Activated CD8-positive, alpha-beta T cell treated with anti-CD3 and anti-CD28 coated beads for 36 hours (primary cell): ENCODE measurements at regions not wholly inside any gene's neighbourhood (a gene's known extent, or its start where the extent isn't known, plus 50 kb on each side); places are given as distances from the start of the nearest gene placed in this dataset.

ENCODE experiments used
- ATAC-seq: fragments of 200-7000 bp; cut with Tn5 transposase; one replicate; pipeline ENCODE4 v1.10.0; 2021; ENCODE audit warnings: mild to moderate bottlenecking, moderate library complexity
- CTCF ChIA-PET: fragments of 350-600 bp; sonication (Branson Sonifier 250); formaldehyde crosslinking; loops from one replicate; lab custom pipeline; 2021; ENCODE audit warnings: antibody characterized with exemption; lab: Charles Lee
- POLR2A ChIA-PET: fragments of 350-600 bp; sonication (Branson Sonifier 250); formaldehyde crosslinking; loops from one replicate; lab custom pipeline; 2021; ENCODE audit warnings: antibody characterized with exemption; lab: Charles Lee
- DNase-seq: peaks from one replicate; pipeline ENCODE4 v3.0.0-alpha.2; 2020
- H3K27ac Mint-ChIP-seq: one replicate; pipeline ENCODE4 v1.8.0; 2021; ENCODE audit warnings: mild to moderate bottlenecking, mixed read lengths
- H3K27me3 Mint-ChIP-seq: one replicate; pipeline ENCODE4 v1.8.0; 2021; ENCODE audit warnings: mixed read lengths
- H3K36me3 Mint-ChIP-seq: one replicate; pipeline ENCODE4 v1.8.0; 2021; ENCODE audit warnings: low read depth, mixed read lengths
- H3K4me1 Mint-ChIP-seq: one replicate; pipeline ENCODE4 v1.8.0; 2021; ENCODE audit warnings: low read depth, mixed read lengths
- H3K4me3 Mint-ChIP-seq: one replicate; pipeline ENCODE4 v1.8.0; 2021; ENCODE audit warnings: mild to moderate bottlenecking, moderate library complexity, mixed read lengths
- H3K9me3 Mint-ChIP-seq: one replicate; pipeline ENCODE4 v1.8.0; 2021; ENCODE audit warnings: mixed read lengths
- intact Hi-C: fragments of 100-400 bp; cut with micrococcal nuclease; formaldehyde crosslinking; loops from one replicate; pipeline ENCODE4 v1.10.0; 2022
- TF ChIP-seq, protein P1 (sequence below): fragments of 200-600 bp; IDR thresholded peaks from one replicate; pipeline ENCODE4 v1.8.0; 2022; ENCODE audit warnings: antibody characterized with exemption, mild to moderate bottlenecking

DNA sequence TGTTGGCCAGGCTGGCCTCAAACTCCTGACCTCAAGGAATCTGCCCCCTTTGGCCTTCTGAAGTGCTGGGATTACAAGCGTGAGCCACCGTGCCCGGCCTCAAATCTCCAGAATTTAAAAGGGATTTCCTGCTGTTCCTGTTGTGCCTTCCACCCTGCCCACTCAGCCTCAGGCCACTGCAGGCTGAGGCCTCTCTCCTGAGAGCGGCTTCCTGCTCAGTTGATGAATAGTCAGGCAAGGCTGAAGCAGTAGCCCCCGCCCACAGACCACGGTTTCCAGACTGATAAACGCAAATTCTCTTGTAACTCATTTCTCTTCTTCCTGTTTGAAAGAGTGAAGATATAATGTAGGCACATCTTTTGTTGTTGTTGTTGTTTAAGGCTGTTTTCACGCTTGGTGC, 127.0 kb upstream of the PLCXD3 start:
- ATAC-seq (no peak), DNase-seq (no peak)
- Mint-ChIP-seq H3K36me3 (no peaks in the 10 kb centered on the region), H3K27me3 (peaks cover 5% of the 10 kb centered on the region), H3K4me1 (no peaks in the 10 kb centered on the region), H3K27ac (no peak overlapping the region), H3K9me3 (no peaks in the 10 kb centered on the region), H3K4me3 (no peak overlapping the region)
- ChIA-PET POLR2A (no interaction called here), CTCF (no interaction called here)
- TF ChIP-seq, protein P1, sequence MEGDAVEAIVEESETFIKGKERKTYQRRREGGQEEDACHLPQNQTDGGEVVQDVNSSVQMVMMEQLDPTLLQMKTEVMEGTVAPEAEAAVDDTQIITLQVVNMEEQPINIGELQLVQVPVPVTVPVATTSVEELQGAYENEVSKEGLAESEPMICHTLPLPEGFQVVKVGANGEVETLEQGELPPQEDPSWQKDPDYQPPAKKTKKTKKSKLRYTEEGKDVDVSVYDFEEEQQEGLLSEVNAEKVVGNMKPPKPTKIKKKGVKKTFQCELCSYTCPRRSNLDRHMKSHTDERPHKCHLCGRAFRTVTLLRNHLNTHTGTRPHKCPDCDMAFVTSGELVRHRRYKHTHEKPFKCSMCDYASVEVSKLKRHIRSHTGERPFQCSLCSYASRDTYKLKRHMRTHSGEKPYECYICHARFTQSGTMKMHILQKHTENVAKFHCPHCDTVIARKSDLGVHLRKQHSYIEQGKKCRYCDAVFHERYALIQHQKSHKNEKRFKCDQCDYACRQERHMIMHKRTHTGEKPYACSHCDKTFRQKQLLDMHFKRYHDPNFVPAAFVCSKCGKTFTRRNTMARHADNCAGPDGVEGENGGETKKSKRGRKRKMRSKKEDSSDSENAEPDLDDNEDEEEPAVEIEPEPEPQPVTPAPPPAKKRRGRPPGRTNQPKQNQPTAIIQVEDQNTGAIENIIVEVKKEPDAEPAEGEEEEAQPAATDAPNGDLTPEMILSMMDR = no peak
- intact Hi-C loops = no loop called here

DNA sequence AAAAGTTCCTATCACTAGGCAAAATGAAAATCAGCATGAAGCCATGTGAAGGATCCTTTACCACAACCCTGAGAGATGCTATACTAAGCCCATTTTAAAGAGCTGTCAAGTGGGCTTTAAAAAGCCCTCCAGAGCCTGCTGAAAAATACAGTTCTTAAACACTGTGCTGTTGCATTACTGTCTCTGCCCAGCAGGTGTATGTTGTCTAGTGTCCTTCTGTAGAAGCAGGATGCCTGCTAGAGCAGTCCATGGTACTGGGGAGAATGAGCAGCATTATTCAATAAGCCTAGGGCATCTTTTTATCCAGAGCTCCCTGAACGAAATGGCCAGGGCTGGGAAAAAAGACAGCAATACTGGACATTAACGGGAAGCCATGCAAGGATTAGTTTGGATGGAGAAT, 126.2 kb upstream of the PLCXD3 start:
- POLR2A ChIA-PET = no interaction called here
- intact Hi-C loops = no loop called here
- H3K27me3 Mint-ChIP-seq = peaks cover 5% of the 10 kb centered on the region
- H3K36me3 Mint-ChIP-seq = no peaks in the 10 kb centered on the region
- no peaks in the 10 kb centered on the region for H3K9me3 Mint-ChIP-seq
- CTCF ChIA-PET = no interaction called here
- no peak overlapping the region for H3K27ac Mint-ChIP-seq
- TF ChIP-seq, protein P1 = no peak
- no peak overlapping the region for H3K4me3 Mint-ChIP-seq
- no peaks in the 10 kb centered on the region for H3K4me1 Mint-ChIP-seq
- DNase-seq (no peak), ATAC-seq (no peak)

DNA sequence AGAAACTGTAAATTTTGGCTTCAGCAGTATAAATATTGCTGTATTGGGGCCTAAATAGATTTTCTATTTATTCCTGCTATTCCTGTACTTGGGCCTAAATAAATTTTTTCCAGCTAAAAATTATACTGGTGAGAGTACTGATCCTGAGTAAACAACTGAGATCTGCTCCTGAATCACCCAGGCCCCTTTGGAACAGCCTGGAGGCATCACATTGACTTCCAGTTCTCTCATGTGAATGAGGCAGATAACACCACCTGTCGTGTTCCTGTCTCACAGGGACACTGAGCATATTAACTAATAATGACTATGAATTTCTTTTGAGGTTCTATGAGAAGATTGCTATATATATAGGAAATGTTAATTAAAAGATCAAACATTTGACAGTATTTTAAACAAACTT, 119.5 kb upstream of the PLCXD3 start:
- ATAC-seq (no peak), DNase-seq (no peak)
- no peaks in the 10 kb centered on the region for H3K4me1 Mint-ChIP-seq
- H3K9me3 Mint-ChIP-seq = no peaks in the 10 kb centered on the region
- TF ChIP-seq, protein P1 = no peak
- ChIA-PET POLR2A (interaction anchor here (0.7 kb wide), 1 partner anchor 418 kb away, joined by 3 read pairs; no protein-coding TSS in a partner anchor), CTCF (no interaction called here)
- H3K27me3 Mint-ChIP-seq = no peaks in the 10 kb centered on the region
- H3K36me3 Mint-ChIP-seq = no peaks in the 10 kb centered on the region
- H3K4me3 Mint-ChIP-seq = no peak overlapping the region
- H3K27ac Mint-ChIP-seq = no peak overlapping the region
- intact Hi-C loops = no loop called here

DNA sequence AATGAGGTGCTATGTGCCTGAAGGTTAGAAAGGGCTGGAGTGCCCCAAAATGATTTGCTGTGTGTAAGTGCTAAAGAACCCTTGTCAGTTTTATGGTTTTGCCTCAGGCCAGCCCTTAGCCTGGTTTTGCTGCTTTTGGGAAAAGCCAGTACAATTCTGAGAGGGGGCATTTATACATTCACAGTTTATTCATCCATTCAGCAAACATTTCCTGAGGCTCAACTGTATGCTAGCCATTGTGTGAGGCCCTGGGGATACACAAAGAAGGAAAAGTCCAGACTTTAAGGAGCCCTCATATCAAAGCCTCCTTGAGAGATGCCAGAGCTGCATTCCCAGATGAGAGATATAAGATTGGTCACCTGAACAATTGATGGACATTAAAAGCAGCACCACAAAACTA, 115.2 kb upstream of the PLCXD3 start:
- intact Hi-C loops = no loop called here
- no peak overlapping the region for H3K4me3 Mint-ChIP-seq
- H3K27ac Mint-ChIP-seq = no peak overlapping the region
- POLR2A ChIA-PET = no interaction called here
- H3K36me3 Mint-ChIP-seq = no peaks in the 10 kb centered on the region
- CTCF ChIA-PET = no interaction called here
- TF ChIP-seq, protein P1 = no peak
- no peaks in the 10 kb centered on the region for H3K4me1 Mint-ChIP-seq
- no peaks in the 10 kb centered on the region for H3K9me3 Mint-ChIP-seq
- no peak for ATAC-seq
- peaks cover 6% of the 10 kb centered on the region for H3K27me3 Mint-ChIP-seq
- no peak for DNase-seq

DNA sequence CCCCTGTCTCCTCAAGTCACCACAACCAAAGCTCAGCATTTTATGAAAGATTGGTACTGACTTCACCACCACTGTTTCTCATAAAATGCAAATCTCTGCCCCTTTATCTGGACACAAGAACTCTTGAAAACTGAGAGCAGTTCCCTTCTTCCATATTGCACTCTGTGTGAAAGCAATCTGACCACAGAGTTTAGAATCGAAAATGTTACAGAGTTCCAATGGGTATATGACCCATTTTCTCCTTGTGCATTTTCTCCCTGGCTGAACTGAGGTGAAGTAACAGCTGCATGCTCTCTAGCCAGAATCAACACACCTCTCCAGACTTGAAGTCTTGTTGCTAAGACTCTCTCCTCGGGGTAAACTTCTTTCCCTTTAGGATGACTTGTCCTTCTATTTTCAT, 111.0 kb upstream of the PLCXD3 start:
- ATAC-seq (no peak), DNase-seq (no peak)
- no peaks in the 10 kb centered on the region for H3K4me1 Mint-ChIP-seq
- TF ChIP-seq, protein P1 = no peak
- ChIA-PET CTCF (no interaction called here), POLR2A (no interaction called here)
- H3K27ac Mint-ChIP-seq = no peak overlapping the region
- no peaks in the 10 kb centered on the region for H3K36me3 Mint-ChIP-seq
- no peak overlapping the region for H3K4me3 Mint-ChIP-seq
- H3K27me3 Mint-ChIP-seq = peaks cover 6% of the 10 kb centered on the region
- intact Hi-C loops = no loop called here
- H3K9me3 Mint-ChIP-seq = no peaks in the 10 kb centered on the region
